GM23338 (cell line): ENCODE measurements at regions not wholly inside any gene's neighbourhood (a gene's known extent, or its start where the extent isn't known, plus 50 kb on each side); places are given as distances from the start of the nearest gene placed in this dataset.

Experiments used
- ATAC-seq: fragments of 200-7000 bp; cut with Tn5 transposase; 3 replicates; pipeline ENCODE4 v1.9.1; 2020
- DNase-seq: peaks from one replicate; pipeline ENCODE4 v3.0.0-alpha.2; 2015; ENCODE audit warnings: low spot score
- H2AFZ ChIP-seq: fragments of 200-600 bp; sonication (generic); 2 replicates; pipeline ENCODE4 v1.8.0; 2016; ENCODE audit warnings: antibody characterized with exemption, mild to moderate bottlenecking, moderate library complexity
- H3F3A ChIP-seq: fragments of 200-600 bp; sonication (generic); replicated peaks from 2 replicates; pipeline ENCODE4 v1.8.0; 2017; ENCODE audit warnings: antibody characterized with exemption, mixed run types, low read depth
- H3K27ac ChIP-seq: fragments of 200-600 bp; sonication (generic); 2 replicates; pipeline ENCODE4 v1.6.1; 2016; ENCODE audit warnings: low read depth
- H3K27me3 ChIP-seq: fragments of 200-600 bp; sonication (generic); 2 replicates; pipeline ENCODE4 v1.8.0; 2016; ENCODE audit warnings: mild to moderate bottlenecking, mixed run types, moderate library complexity; ENCODE audit not compliant: insufficient read depth
- H3K36me3 ChIP-seq: fragments of 200-600 bp; sonication (generic); 2 replicates; pipeline ENCODE4 v1.8.0; 2016; ENCODE audit warnings: mild to moderate bottlenecking; ENCODE audit not compliant: insufficient read depth
- H3K4me1 ChIP-seq: fragments of 200-600 bp; sonication (generic); 2 replicates; pipeline ENCODE4 v1.8.0; 2016; ENCODE audit warnings: mild to moderate bottlenecking, moderate library complexity; ENCODE audit not compliant: insufficient read depth
- H3K4me2 ChIP-seq: fragments of 200-600 bp; sonication (generic); 2 replicates; pipeline ENCODE4 v1.7.1; 2017; ENCODE audit warnings: mixed run types
- H3K4me3 ChIP-seq: fragments of 200-600 bp; sonication (generic); 2 replicates; pipeline ENCODE4 v1.6.1; 2016; ENCODE audit warnings: mixed run types
- H3K79me2 ChIP-seq: fragments of 200-600 bp; sonication (generic); replicated peaks from 2 replicates; pipeline ENCODE4 v1.8.0; 2017; ENCODE audit warnings: mild to moderate bottlenecking; ENCODE audit not compliant: insufficient read depth
- H3K9me2 ChIP-seq: fragments of 200-600 bp; sonication (generic); 2 replicates; pipeline ENCODE4 v1.8.0; 2017; ENCODE audit not compliant: insufficient read depth
- H4K20me1 ChIP-seq: fragments of 200-600 bp; sonication (generic); replicated peaks from 2 replicates; pipeline ENCODE4 v1.8.0; 2017; ENCODE audit warnings: mild to moderate bottlenecking; ENCODE audit not compliant: insufficient read depth
- H3K27ac Mint-ChIP-seq: 2 replicates; pipeline ENCODE4 v1.8.0; 2020; ENCODE audit warnings: inconsistent platforms, mild to moderate bottlenecking, moderate library complexity, mixed read lengths
- H3K27me3 Mint-ChIP-seq: 3 replicates; pipeline ENCODE4 v1.8.0; 2022; ENCODE audit warnings: low read depth, mild to moderate bottlenecking, moderate library complexity, mixed read lengths, inconsistent platforms; ENCODE audit not compliant: insufficient read depth, poor library complexity
- H3K36me3 Mint-ChIP-seq: 3 replicates; pipeline ENCODE4 v1.8.0; 2021; ENCODE audit warnings: low read depth, mild to moderate bottlenecking, inconsistent platforms, moderate library complexity, mixed read lengths
- H3K4me1 Mint-ChIP-seq: 3 replicates; pipeline ENCODE4 v1.8.0; 2020; ENCODE audit warnings: mild to moderate bottlenecking, inconsistent platforms, mixed read lengths
- H3K4me3 Mint-ChIP-seq: 3 replicates; pipeline ENCODE4 v1.8.0; 2021; ENCODE audit warnings: moderate library complexity, mild to moderate bottlenecking, inconsistent platforms, mixed read lengths
- H3K9me3 Mint-ChIP-seq: 3 replicates; pipeline ENCODE4 v1.8.0; 2020; ENCODE audit warnings: moderate library complexity, mild to moderate bottlenecking, inconsistent platforms, mixed read lengths
- CREB1 ChIP-seq: fragments of 250-450 bp; sonication (Bioruptor Pico); IDR thresholded peaks from 2 replicates; pipeline ENCODE4 v1.5.0; 2020; ENCODE audit warnings: low read depth, mild to moderate bottlenecking, moderate library complexity
- EZH2 ChIP-seq: fragments of 200-600 bp; sonication (generic); IDR thresholded peaks from one replicate; pipeline ENCODE4 v1.8.0; 2017; ENCODE audit warnings: antibody characterized with exemption, mild to moderate bottlenecking, low read depth; ENCODE audit not compliant: unreplicated experiment
- EZH2phosphoT487 ChIP-seq: fragments of 200-600 bp; sonication (generic); IDR thresholded peaks from one replicate; pipeline ENCODE4 v1.8.1; 2018; ENCODE audit warnings: antibody characterized with exemption; ENCODE audit not compliant: unreplicated experiment
- JUNB ChIP-seq: IDR thresholded peaks from one replicate; pipeline ENCODE4 v1.6.1; 2016; ENCODE audit warnings: antibody characterized with exemption; ENCODE audit not compliant: unreplicated experiment
- NANOG ChIP-seq: IDR thresholded peaks from 2 replicates; pipeline ENCODE4 v1.6.1; 2016; ENCODE audit warnings: antibody characterized with exemption, borderline replicate concordance
- POLR2AphosphoS5 ChIP-seq: IDR thresholded peaks from 2 replicates; pipeline ENCODE4 v1.6.1; 2016; ENCODE audit warnings: antibody characterized with exemption, low read depth
- STAT1 ChIP-seq: IDR thresholded peaks from one replicate; pipeline ENCODE4 v1.6.1; 2016; ENCODE audit warnings: antibody characterized with exemption; ENCODE audit not compliant: unreplicated experiment
- ZNF114 ChIP-seq: fragments of 250-450 bp; sonication (Bioruptor Pico); IDR thresholded peaks from 2 replicates; pipeline ENCODE4 v1.5.0; 2020; ENCODE audit warnings: mild to moderate bottlenecking, moderate library complexity
- ZNF331 ChIP-seq: fragments of 250-450 bp; sonication (Bioruptor Pico); IDR thresholded peaks from 2 replicates; pipeline ENCODE4 v1.5.0; 2020; ENCODE audit warnings: low read depth, mild to moderate bottlenecking, moderate library complexity
- TF ChIP-seq, protein P1 (sequence below), 2 experiments: fragments of 200-600 bp in 1 of 2; sonication (generic) in 1 of 2; conservative IDR thresholded peaks; 2 replicates each; pipeline versions ENCODE4 v1.5.1 to v1.6.1; 2016 to 2017; ENCODE audit warnings: antibody characterized with exemption in 2 of 2, low read depth in 2 of 2, mild to moderate bottlenecking in 2 of 2, moderate library complexity in 1 of 2
- TF ChIP-seq, protein P2 (sequence below): IDR thresholded peaks from one replicate; pipeline ENCODE4 v1.6.1; 2018; ENCODE audit warnings: antibody characterized with exemption; ENCODE audit not compliant: unreplicated experiment

- Mint-ChIP-seq H3K27ac (no peak overlapping the region), H3K4me1 (peaks cover 19% of the 10 kb centered on the region), H3K27me3 (peaks cover 4% of the 10 kb centered on the region), H3K36me3 (no peaks in the 10 kb centered on the region), H3K4me3 (no peak overlapping the region), H3K9me3 (no peaks in the 10 kb centered on the region)
- H3K27me3 ChIP-seq, result no peaks in the 10 kb centered on the region
- no peak for DNase-seq
- H3F3A ChIP-seq, result no peaks in the 10 kb centered on the region
- no peaks in the 10 kb centered on the region for H3K79me2 ChIP-seq
- no peak overlapping the region for H2AFZ ChIP-seq
- no peaks in the 10 kb centered on the region for H4K20me1 ChIP-seq
- H3K4me3 ChIP-seq, result no peak overlapping the region
- ATAC-seq, result no peak
- H3K4me1 ChIP-seq, result peaks cover 23% of the 10 kb centered on the region
- 0 out of 2 replicates have a peak, but pooled peaks cover 2% of the 10 kb centered on the region for H3K9me2 ChIP-seq
- H3K4me2 ChIP-seq, result no peak overlapping the region
- no peaks in the 10 kb centered on the region for H3K36me3 ChIP-seq
- TF ChIP-seq, protein P1, sequence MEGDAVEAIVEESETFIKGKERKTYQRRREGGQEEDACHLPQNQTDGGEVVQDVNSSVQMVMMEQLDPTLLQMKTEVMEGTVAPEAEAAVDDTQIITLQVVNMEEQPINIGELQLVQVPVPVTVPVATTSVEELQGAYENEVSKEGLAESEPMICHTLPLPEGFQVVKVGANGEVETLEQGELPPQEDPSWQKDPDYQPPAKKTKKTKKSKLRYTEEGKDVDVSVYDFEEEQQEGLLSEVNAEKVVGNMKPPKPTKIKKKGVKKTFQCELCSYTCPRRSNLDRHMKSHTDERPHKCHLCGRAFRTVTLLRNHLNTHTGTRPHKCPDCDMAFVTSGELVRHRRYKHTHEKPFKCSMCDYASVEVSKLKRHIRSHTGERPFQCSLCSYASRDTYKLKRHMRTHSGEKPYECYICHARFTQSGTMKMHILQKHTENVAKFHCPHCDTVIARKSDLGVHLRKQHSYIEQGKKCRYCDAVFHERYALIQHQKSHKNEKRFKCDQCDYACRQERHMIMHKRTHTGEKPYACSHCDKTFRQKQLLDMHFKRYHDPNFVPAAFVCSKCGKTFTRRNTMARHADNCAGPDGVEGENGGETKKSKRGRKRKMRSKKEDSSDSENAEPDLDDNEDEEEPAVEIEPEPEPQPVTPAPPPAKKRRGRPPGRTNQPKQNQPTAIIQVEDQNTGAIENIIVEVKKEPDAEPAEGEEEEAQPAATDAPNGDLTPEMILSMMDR (conservative IDR thresholded peaks at IDR 0.05; ENCODE audit: low read depth in 2 of 2), result no peak
- H3K27ac ChIP-seq, result no peak overlapping the region
These were observed 104.7 kb upstream of the TMEM170B start for GRCh38 chr6:11432713-11433450.

DNA sequence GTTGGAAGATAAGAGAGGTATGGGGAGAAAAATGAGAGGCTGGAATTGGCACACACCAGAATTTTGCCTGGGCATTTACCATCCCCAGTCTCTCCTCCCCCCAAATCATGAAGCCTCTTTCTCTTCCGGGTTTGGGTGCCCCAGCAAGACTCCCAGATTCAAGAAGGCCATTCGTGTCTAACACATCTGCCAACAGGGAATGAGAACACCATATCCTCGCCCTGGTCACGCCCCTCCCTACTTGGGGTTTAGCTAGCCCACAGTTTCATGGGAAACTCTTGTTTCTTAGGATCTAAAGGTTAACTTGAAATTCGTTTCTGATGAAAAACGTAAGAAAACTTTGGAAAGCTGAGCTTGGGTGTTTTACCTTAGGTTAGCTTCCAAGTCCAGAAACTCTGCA is 105.5 kb upstream of the TMEM170B start:
- Histone ChIP-seq H3K4me3 (no peak overlapping the region), H3F3A (no peaks in the 10 kb centered on the region), H3K36me3 (no peaks in the 10 kb centered on the region), H4K20me1 (no peaks in the 10 kb centered on the region), H2AFZ (no peak overlapping the region), H3K4me1 (peaks cover 23% of the 10 kb centered on the region), H3K27ac (no peak overlapping the region), H3K4me2 (no peak overlapping the region), H3K79me2 (no peaks in the 10 kb centered on the region), H3K9me2 (0 out of 2 replicates have a peak, but pooled peaks cover 2% of the 10 kb centered on the region), H3K27me3 (no peaks in the 10 kb centered on the region)
- Mint-ChIP-seq H3K27me3 (peaks cover 4% of the 10 kb centered on the region), H3K9me3 (no peaks in the 10 kb centered on the region), H3K36me3 (no peaks in the 10 kb centered on the region), H3K4me3 (no peak overlapping the region), H3K4me1 (peaks cover 25% of the 10 kb centered on the region), H3K27ac (no peak overlapping the region)
- DNase-seq, result no peak
- no peak for TF ChIP-seq CREB1 (CRISPR knock-in tag)
- no peak for TF ChIP-seq ZNF114 (CRISPR knock-in tag)
- TF ChIP-seq ZNF331, result no peak
- no peak for TF ChIP-seq NANOG
- no peak for TF ChIP-seq STAT1
- TF ChIP-seq, protein P1 (conservative IDR thresholded peaks at IDR 0.05; ENCODE audit: low read depth in 2 of 2), result no peak
- no peak for TF ChIP-seq JUNB
- no peak for TF ChIP-seq EZH2phosphoT487
- no peak for TF ChIP-seq EZH2
- no peak for TF ChIP-seq POLR2AphosphoS5
- TF ChIP-seq, protein P2, sequence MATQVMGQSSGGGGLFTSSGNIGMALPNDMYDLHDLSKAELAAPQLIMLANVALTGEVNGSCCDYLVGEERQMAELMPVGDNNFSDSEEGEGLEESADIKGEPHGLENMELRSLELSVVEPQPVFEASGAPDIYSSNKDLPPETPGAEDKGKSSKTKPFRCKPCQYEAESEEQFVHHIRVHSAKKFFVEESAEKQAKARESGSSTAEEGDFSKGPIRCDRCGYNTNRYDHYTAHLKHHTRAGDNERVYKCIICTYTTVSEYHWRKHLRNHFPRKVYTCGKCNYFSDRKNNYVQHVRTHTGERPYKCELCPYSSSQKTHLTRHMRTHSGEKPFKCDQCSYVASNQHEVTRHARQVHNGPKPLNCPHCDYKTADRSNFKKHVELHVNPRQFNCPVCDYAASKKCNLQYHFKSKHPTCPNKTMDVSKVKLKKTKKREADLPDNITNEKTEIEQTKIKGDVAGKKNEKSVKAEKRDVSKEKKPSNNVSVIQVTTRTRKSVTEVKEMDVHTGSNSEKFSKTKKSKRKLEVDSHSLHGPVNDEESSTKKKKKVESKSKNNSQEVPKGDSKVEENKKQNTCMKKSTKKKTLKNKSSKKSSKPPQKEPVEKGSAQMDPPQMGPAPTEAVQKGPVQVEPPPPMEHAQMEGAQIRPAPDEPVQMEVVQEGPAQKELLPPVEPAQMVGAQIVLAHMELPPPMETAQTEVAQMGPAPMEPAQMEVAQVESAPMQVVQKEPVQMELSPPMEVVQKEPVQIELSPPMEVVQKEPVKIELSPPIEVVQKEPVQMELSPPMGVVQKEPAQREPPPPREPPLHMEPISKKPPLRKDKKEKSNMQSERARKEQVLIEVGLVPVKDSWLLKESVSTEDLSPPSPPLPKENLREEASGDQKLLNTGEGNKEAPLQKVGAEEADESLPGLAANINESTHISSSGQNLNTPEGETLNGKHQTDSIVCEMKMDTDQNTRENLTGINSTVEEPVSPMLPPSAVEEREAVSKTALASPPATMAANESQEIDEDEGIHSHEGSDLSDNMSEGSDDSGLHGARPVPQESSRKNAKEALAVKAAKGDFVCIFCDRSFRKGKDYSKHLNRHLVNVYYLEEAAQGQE, result no peak
- ATAC-seq, result no peak
